Neural progenitor cell (in vitro differentiated cells): ENCODE measurements at regions not wholly inside any gene's neighbourhood (a gene's known extent, or its start where the extent isn't known, plus 50 kb on each side); places are given as distances from the start of the nearest gene placed in this dataset.

Experiments used
- EZH2 ChIP-seq: fragments of 200-600 bp; sonication (generic); IDR thresholded peaks from 2 replicates; pipeline ENCODE4 v1.6.1; 2017; ENCODE audit warnings: antibody characterized with exemption, mild to moderate bottlenecking, moderate library complexity
- EZH2phosphoT487 ChIP-seq: fragments of 200-600 bp; sonication (generic); IDR thresholded peaks from 2 replicates; pipeline ENCODE4 v1.6.1; 2017; ENCODE audit warnings: antibody characterized with exemption
- TF ChIP-seq, protein P1 (sequence below): fragments of 200-600 bp; sonication (generic); IDR thresholded peaks from 2 replicates; pipeline ENCODE4 v1.5.1; 2017; ENCODE audit warnings: antibody characterized with exemption, mild to moderate bottlenecking

DNA sequence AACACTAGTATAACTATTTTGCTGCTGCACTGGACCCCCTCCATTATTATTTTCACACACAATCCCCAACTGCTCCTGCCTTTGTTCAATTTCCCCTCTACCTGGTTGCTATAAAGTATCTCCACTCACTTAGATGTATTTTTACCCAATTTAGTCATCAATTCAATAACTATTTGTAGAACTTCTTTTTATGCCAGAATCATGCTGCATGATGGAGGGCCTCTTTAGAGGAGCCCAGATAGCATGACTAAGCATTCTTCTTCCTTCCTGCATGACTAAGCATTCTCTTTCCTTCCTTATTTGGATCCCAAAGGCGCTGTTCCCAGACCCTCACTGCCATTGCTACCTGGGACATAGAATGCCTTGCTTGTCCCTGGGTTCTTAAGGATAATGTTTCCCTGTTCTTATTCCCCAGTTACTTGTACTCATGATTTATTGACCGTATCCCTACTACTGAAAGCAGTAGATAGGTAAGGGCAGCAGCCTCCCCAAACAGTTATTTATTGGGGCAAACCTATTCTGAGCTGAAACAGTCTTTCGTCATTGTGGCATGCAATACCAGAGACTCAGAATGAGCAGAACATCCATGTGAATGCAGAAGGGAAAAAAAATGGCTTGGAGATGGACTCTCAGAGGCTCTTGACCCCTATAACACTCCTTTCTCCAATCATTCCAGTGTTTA lies 89.3 kb upstream of the AKT3 start:
- TF ChIP-seq EZH2 (no peak), EZH2phosphoT487 (no peak)
- TF ChIP-seq, protein P1, sequence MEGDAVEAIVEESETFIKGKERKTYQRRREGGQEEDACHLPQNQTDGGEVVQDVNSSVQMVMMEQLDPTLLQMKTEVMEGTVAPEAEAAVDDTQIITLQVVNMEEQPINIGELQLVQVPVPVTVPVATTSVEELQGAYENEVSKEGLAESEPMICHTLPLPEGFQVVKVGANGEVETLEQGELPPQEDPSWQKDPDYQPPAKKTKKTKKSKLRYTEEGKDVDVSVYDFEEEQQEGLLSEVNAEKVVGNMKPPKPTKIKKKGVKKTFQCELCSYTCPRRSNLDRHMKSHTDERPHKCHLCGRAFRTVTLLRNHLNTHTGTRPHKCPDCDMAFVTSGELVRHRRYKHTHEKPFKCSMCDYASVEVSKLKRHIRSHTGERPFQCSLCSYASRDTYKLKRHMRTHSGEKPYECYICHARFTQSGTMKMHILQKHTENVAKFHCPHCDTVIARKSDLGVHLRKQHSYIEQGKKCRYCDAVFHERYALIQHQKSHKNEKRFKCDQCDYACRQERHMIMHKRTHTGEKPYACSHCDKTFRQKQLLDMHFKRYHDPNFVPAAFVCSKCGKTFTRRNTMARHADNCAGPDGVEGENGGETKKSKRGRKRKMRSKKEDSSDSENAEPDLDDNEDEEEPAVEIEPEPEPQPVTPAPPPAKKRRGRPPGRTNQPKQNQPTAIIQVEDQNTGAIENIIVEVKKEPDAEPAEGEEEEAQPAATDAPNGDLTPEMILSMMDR: no peak
